Esophagus squamous epithelium (tissue), 5 donors: ENCODE measurements at regions not wholly inside any gene's neighbourhood (a gene's known extent, or its start where the extent isn't known, plus 50 kb on each side); places are given as distances from the start of the nearest gene placed in this dataset.
"Not testable (repeated sequence)": the region's sequence is repeated elsewhere in the genome, so short reads cannot be mapped to it uniquely, and the experiment has no call there.

ENCODE experiments used
- DNase-seq: peaks from one replicate; lab custom pipeline; 2025; lab: John Stamatoyannopoulos, UW
- H3K27ac ChIP-seq, 4 donors: fragments of 200-600 bp; sonication (generic); one replicate each; pipeline ENCODE4 v1.5.1; 2016 to 2019; ENCODE audit warnings: mild to moderate bottlenecking in 1 of 4
- H3K27me3 ChIP-seq, 4 donors: fragments of 200-600 bp; sonication (generic); 1 replicate in 3 of 4; 2 replicates in 1 of 4; pipeline versions ENCODE4 v1.5.1 to v1.6.0; 2017 to 2021; ENCODE audit warnings: antibody characterized with exemption in 1 of 4
- H3K36me3 ChIP-seq, 3 donors: fragments of 200-600 bp; sonication (generic); one replicate each; pipeline ENCODE4 v1.5.1; 2016 to 2019
- H3K4me1 ChIP-seq, 3 donors: fragments of 200-600 bp; sonication (generic); one replicate each; pipeline ENCODE4 v1.5.1; 2017 to 2019
- H3K4me3 ChIP-seq, 4 donors: fragments of 200-600 bp; sonication (generic); 1 replicate in 3 of 4; 2 replicates in 1 of 4; pipeline ENCODE4 v1.5.1; 2016 to 2019; ENCODE audit warnings: mild to moderate bottlenecking in 2 of 4, moderate library complexity in 1 of 4
- H3K9me3 ChIP-seq, 3 donors: fragments of 200-600 bp; sonication (generic); one replicate each; pipeline ENCODE4 v1.5.1; 2016 to 2019
- POLR2A ChIP-seq, 4 donors: fragments of 450-650 bp; IDR thresholded peaks; one replicate each; pipeline ENCODE4 v1.6.1; 2017; ENCODE audit warnings: antibody characterized with exemption in 4 of 4, mild to moderate bottlenecking in 4 of 4, moderate library complexity in 3 of 4
- WGBS, 2 donors: methylation state at CpG; one replicate each; pipeline ENCODE4 v1.1.5; 2018; 5-methylcytosine and 5-hydroxymethylcytosine counted together
- intact Hi-C: fragments of 100-400 bp; cut with DNase I; formaldehyde crosslinking; loops from one replicate; pipeline ENCODE4 v1.15.0; 2022
- TF ChIP-seq, protein P1 (sequence below), 6 experiments: fragments of 450-650 bp in 4 of 6; fragments of 200-600 bp in 2 of 6; sonication (generic) in 2 of 6; IDR thresholded peaks; one replicate each; pipeline ENCODE4 v1.5.1; 2016 to 2019; ENCODE audit warnings: antibody characterized with exemption in 6 of 6, mild to moderate bottlenecking in 4 of 6, moderate library complexity in 4 of 6
- donor health status: DM: yes; HTN: yes; CAD: no.

- H3K27me3 ChIP-seq, H3K36me3 ChIP-seq, H3K4me1 ChIP-seq, DNase-seq, intact Hi-C loops, H3K4me3 ChIP-seq, H3K27ac ChIP-seq: not testable (repeated sequence)
- WGBS, 2 donors, result 72 to 100% methylated on average over 1 to 5 of the region's 5 CpGs
- peaks cover 0 to 45% (median 22%) of the 10 kb centered on the region in 3 donors for H3K9me3 ChIP-seq
Measured at GRCh38 chr11:54797906-54798305, 91.3 kb downstream of the OR4A5 start.

- intact Hi-C loops, result no loop called here
- no peak for DNase-seq
Measured at GRCh38 chr11:54832676-54833075, 126.0 kb downstream of the OR4A5 start.

DNA sequence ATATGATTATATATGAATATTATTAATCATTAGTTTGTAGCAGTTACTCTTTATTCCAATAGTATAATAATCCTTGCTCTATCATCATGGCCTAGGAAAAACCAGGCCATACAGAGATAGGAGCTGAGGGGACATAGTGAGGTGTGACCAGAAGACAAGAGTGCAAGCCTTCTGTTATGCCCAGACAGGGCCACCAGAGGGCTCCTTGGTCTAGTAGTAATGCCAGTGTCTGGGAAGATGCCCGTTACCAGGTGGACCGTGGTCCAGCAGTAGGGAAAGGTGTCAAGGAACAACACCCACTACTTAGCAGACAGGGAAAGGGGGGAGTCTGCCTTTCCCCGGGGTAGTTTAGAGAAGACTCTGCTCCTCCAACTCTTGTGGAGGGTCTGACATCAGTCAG is 148.4 kb downstream of the OR4A5 start:
- H3K27me3 ChIP-seq, H3K36me3 ChIP-seq, H3K27ac ChIP-seq, DNase-seq, intact Hi-C loops, H3K4me3 ChIP-seq, H3K4me1 ChIP-seq: not testable (repeated sequence)
- 63 to 64% methylated on average over 3 of the region's 3 CpGs for WGBS, 2 donors
- H3K9me3 ChIP-seq, result peaks cover 0 to 91% (median 30%) of the 10 kb centered on the region in 3 donors

More at GRCh38 chr11:54832676-54833075, 126.0 kb downstream of the OR4A5 start:
- H3K4me1 ChIP-seq, result no peaks in the 10 kb centered on the region
- no peaks in the 10 kb centered on the region for H3K36me3 ChIP-seq
- H3K9me3 ChIP-seq, result peaks cover 0 to 76% (median 25%) of the 10 kb centered on the region in 3 donors
- H3K27ac ChIP-seq, result no peak overlapping the region
- H3K4me3 ChIP-seq, result no peak overlapping the region
- WGBS, 2 donors, result 0 to 25% methylated on average over 1 to 2 of the region's 3 CpGs
- no peaks in the 10 kb centered on the region for H3K27me3 ChIP-seq
- TF ChIP-seq, protein P1, sequence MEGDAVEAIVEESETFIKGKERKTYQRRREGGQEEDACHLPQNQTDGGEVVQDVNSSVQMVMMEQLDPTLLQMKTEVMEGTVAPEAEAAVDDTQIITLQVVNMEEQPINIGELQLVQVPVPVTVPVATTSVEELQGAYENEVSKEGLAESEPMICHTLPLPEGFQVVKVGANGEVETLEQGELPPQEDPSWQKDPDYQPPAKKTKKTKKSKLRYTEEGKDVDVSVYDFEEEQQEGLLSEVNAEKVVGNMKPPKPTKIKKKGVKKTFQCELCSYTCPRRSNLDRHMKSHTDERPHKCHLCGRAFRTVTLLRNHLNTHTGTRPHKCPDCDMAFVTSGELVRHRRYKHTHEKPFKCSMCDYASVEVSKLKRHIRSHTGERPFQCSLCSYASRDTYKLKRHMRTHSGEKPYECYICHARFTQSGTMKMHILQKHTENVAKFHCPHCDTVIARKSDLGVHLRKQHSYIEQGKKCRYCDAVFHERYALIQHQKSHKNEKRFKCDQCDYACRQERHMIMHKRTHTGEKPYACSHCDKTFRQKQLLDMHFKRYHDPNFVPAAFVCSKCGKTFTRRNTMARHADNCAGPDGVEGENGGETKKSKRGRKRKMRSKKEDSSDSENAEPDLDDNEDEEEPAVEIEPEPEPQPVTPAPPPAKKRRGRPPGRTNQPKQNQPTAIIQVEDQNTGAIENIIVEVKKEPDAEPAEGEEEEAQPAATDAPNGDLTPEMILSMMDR (IDR thresholded peaks at IDR 0.05), result no peak
- no peak for TF ChIP-seq POLR2A (IDR thresholded peaks at IDR 0.05)
